Mesenchymal stem cell (in vitro differentiated cells and primary cell): ENCODE measurements at regions not wholly inside any gene's neighbourhood (a gene's known extent, or its start where the extent isn't known, plus 50 kb on each side); places are given as distances from the start of the nearest gene placed in this dataset.
A peak's percentile ranks its signal among the peaks of the same experiment; 100 is the strongest.

Experiments used
- DNase-seq: peaks from one replicate; pipeline ENCODE4 v3.0.0-alpha.2; 2013
- H2AFZ ChIP-seq: one replicate; pipeline ENCODE4 v1.6.1; 2013; ENCODE audit warnings: low read depth, mild to moderate bottlenecking, control low read depth, inconsistent platforms, low read length, moderate library complexity
- H2AK5ac ChIP-seq: 2 replicates; pipeline ENCODE4 v1.6.1; 2013; ENCODE audit warnings: low read length, moderate library complexity, mild to moderate bottlenecking, inconsistent platforms; ENCODE audit not compliant: severe bottlenecking
- H2BK120ac ChIP-seq: one replicate; pipeline ENCODE4 v1.6.1; 2013; ENCODE audit warnings: low read depth, mild to moderate bottlenecking, inconsistent platforms, low read length, moderate library complexity
- H2BK12ac ChIP-seq, 2 experiments: one replicate each; pipeline ENCODE4 v1.6.1; 2013; ENCODE audit warnings: inconsistent platforms in 2 of 2, low read length in 2 of 2, mild to moderate bottlenecking in 2 of 2, moderate library complexity in 2 of 2, control low read depth in 1 of 2
- H2BK15ac ChIP-seq: one replicate; pipeline ENCODE4 v1.6.1; 2013; ENCODE audit warnings: mild to moderate bottlenecking, low read depth, inconsistent platforms; ENCODE audit not compliant: poor library complexity, severe bottlenecking
- H2BK5ac ChIP-seq: 2 replicates; pipeline ENCODE4 v1.6.1; 2013; ENCODE audit warnings: low read depth, mild to moderate bottlenecking, low read length, control low read depth, inconsistent platforms; ENCODE audit not compliant: poor library complexity, severe bottlenecking
- H3K14ac ChIP-seq, 2 experiments: one replicate each; pipeline ENCODE4 v1.6.1; 2013; ENCODE audit warnings: inconsistent platforms in 2 of 2, low read length in 2 of 2, control low read depth in 1 of 2, mild to moderate bottlenecking in 1 of 2, moderate library complexity in 1 of 2
- H3K18ac ChIP-seq, 2 experiments: one replicate each; pipeline ENCODE4 v1.6.1; 2013; ENCODE audit warnings: inconsistent platforms in 2 of 2, low read length in 2 of 2, control low read depth in 1 of 2, low read depth in 1 of 2, mild to moderate bottlenecking in 1 of 2
- H3K23ac ChIP-seq, 2 experiments: one replicate each; pipeline ENCODE4 v1.6.1; 2013; ENCODE audit warnings: inconsistent platforms in 2 of 2, low read length in 2 of 2, mild to moderate bottlenecking in 2 of 2, moderate library complexity in 2 of 2, control low read depth in 1 of 2
- H3K27ac ChIP-seq: 2 replicates; pipeline ENCODE4 v1.5.1; 2013; ENCODE audit warnings: mild to moderate bottlenecking, moderate library complexity, low read length, control low read depth, inconsistent platforms; ENCODE audit not compliant: poor library complexity, severe bottlenecking
- H3K27me3 ChIP-seq, 2 experiments: 2 replicates each; pipeline versions ENCODE4 v1.6.1 to v1.7.0; 2013; ENCODE audit warnings: low read length in 2 of 2, mild to moderate bottlenecking in 2 of 2, moderate library complexity in 2 of 2, control low read depth in 1 of 2, inconsistent platforms in 1 of 2; ENCODE audit not compliant: control insufficient read depth in 1 of 2, insufficient read depth in 1 of 2
- H3K36me3 ChIP-seq, 2 experiments: 2 replicates each; pipeline versions ENCODE4 v1.6.1 to v1.7.0; 2013; ENCODE audit warnings: low read length in 2 of 2, control low read depth in 1 of 2, inconsistent platforms in 1 of 2, low read depth in 1 of 2, mild to moderate bottlenecking in 1 of 2; ENCODE audit not compliant: insufficient read depth in 2 of 2, control insufficient read depth in 1 of 2
- H3K4ac ChIP-seq, 2 experiments: one replicate each; pipeline ENCODE4 v1.6.1; 2013; ENCODE audit warnings: inconsistent platforms in 2 of 2, low read length in 2 of 2, mild to moderate bottlenecking in 2 of 2, moderate library complexity in 2 of 2, control low read depth in 1 of 2, low read depth in 1 of 2
- H3K4me1 ChIP-seq: 2 replicates; pipeline ENCODE4 v1.6.1; 2013; ENCODE audit warnings: low read depth, low read length, control low read depth; ENCODE audit not compliant: control insufficient read depth, insufficient read depth
- H3K4me2 ChIP-seq: 2 replicates; pipeline ENCODE4 v1.6.1; 2013; ENCODE audit warnings: low read length, mild to moderate bottlenecking, inconsistent platforms; ENCODE audit not compliant: poor library complexity, severe bottlenecking
- H3K4me3 ChIP-seq, 2 experiments: 2 replicates each; pipeline versions ENCODE4 v1.5.1 to v1.7.0; 2013; ENCODE audit warnings: low read length in 2 of 2, mild to moderate bottlenecking in 2 of 2, control low read depth in 1 of 2, low read depth in 1 of 2; ENCODE audit not compliant: insufficient read depth in 1 of 2
- H3K79me1 ChIP-seq: replicated peaks from 2 replicates; pipeline ENCODE4 v1.6.1; 2013; ENCODE audit warnings: mild to moderate bottlenecking, control low read depth, low read length, inconsistent platforms; ENCODE audit not compliant: poor library complexity, severe bottlenecking
- H3K9ac ChIP-seq: 2 replicates; pipeline ENCODE4 v1.7.0; 2013; ENCODE audit warnings: mild to moderate bottlenecking, low read length, moderate library complexity
- H3K9me3 ChIP-seq: 2 replicates; pipeline ENCODE4 v1.7.0; 2013; ENCODE audit warnings: mild to moderate bottlenecking, low read length; ENCODE audit not compliant: control insufficient read depth
- H4K8ac ChIP-seq: one replicate; pipeline ENCODE4 v1.6.1; 2013; ENCODE audit warnings: inconsistent platforms, mild to moderate bottlenecking, low read length, moderate library complexity
- H4K91ac ChIP-seq: one replicate; pipeline ENCODE4 v1.6.1; 2013; ENCODE audit warnings: mild to moderate bottlenecking, low read length, inconsistent platforms
- WGBS: methylation state at CpG from one replicate; pipeline ENCODE4 v1.1.7; 2013; ENCODE audit warnings: mixed read lengths; 5-methylcytosine and 5-hydroxymethylcytosine counted together

DNA sequence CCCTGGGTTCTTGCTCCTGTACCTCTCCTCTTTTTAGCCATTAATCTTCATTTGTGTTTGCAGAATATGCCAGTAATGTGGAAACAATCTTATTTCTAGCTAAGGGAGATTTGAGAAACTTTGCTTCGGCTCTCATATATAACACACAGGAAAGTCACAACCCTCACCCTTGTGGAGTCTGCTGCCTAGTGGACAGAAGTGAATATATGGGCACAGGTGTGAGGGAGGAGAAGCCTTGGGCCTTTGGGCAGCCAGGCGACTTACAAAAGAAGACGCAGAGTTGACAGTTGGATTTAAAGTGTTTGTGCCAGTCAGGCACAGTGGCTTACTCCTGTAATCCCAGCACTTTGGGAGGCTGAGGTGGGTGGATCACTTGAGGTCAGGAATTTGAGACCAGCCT, 181.8 kb upstream of the TBL1XR1 start:
- 97% methylated on average over 2 of the region's 3 CpGs for WGBS
- H3K4me3 ChIP-seq: no peak overlapping the region
- peaks cover 26% of the 10 kb centered on the region for H3K9me3 ChIP-seq
- H3K79me1 ChIP-seq: no peaks in the 10 kb centered on the region
- no peak overlapping the region for H3K14ac ChIP-seq
- H2AFZ ChIP-seq: no peak overlapping the region
- no peak overlapping the region for H4K91ac ChIP-seq
- DNase-seq: no peak
- no peak overlapping the region for H2AK5ac ChIP-seq
- H2BK120ac ChIP-seq: no peak overlapping the region
- no peak overlapping the region for H3K9ac ChIP-seq
- no peak overlapping the region for H3K4me2 ChIP-seq
- H2BK12ac ChIP-seq: no peak overlapping the region
- H2BK15ac ChIP-seq: no peak overlapping the region
- H3K36me3 ChIP-seq: no peaks in the 10 kb centered on the region
- no peak overlapping the region for H3K4ac ChIP-seq
- no peaks in the 10 kb centered on the region for H3K27me3 ChIP-seq
- H3K4me1 ChIP-seq: no peaks in the 10 kb centered on the region
- H4K8ac ChIP-seq: no peak overlapping the region
- H2BK5ac ChIP-seq: no peak overlapping the region
- H3K23ac ChIP-seq: no peak overlapping the region
- H3K18ac ChIP-seq: no peak overlapping the region
- H3K27ac ChIP-seq: no peak overlapping the region

DNA sequence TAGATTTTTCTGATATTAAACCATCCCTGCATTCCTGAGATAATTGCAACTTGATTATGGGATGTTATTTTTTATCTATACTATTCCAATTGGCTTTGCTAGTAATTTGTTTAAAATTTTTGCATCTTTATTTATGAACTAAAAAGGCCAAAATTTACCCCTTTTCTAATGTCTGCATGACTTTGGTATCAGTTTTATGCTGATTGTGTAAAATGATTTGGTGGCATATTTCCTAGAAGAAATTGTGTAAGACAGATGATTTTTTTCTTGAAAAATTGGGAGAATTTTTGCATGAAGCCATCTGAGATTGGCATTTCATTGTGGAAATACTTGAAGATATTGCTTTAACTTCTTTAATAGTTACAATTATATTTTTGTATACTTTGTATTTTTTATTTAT, 183.8 kb upstream of the TBL1XR1 start:
- Histone ChIP-seq H2AK5ac (no peak overlapping the region), H2BK5ac (no peak overlapping the region), H3K23ac (no peak overlapping the region), H3K27ac (no peak overlapping the region), H2BK15ac (no peak overlapping the region), H3K79me1 (no peaks in the 10 kb centered on the region), H3K18ac (no peak overlapping the region), H2BK120ac (no peak overlapping the region), H3K4me3 (no peak overlapping the region), H3K9me3 (peaks cover 26% of the 10 kb centered on the region), H2BK12ac (no peak overlapping the region), H3K4ac (no peak overlapping the region), H4K8ac (no peak overlapping the region), H4K91ac (no peak overlapping the region), H3K9ac (no peak overlapping the region), H3K4me2 (no peak overlapping the region), H3K14ac (no peak overlapping the region), H2AFZ (no peak overlapping the region), H3K36me3 (no peaks in the 10 kb centered on the region), H3K4me1 (no peaks in the 10 kb centered on the region), H3K27me3 (no peaks in the 10 kb centered on the region)
- DNase-seq: no peak

DNA sequence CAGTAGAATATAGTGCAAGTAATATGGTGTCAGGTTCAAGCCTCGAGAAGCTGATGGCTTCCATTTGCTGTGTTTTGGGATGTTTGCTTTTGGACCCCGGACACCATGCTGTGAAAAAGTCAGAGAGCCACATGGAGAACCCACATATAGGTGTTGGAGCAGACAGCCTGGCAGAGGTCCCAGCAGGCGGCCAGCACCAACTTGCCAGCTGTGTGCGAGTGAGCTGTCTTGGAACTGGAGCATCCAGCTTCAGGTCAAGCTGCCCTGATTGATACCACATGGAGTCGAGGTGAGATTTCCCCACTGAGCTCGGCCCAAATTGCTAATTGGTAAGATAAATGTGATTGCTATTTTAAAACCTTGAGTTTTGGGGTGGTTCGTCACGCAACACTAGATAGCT, 185.7 kb upstream of the TBL1XR1 start:
- Histone ChIP-seq H3K4ac (no peak overlapping the region), H2AFZ (no peak overlapping the region), H3K27ac (no peak overlapping the region), H3K27me3 (no peaks in the 10 kb centered on the region), H2BK120ac (no peak overlapping the region), H3K79me1 (no peaks in the 10 kb centered on the region), H4K91ac (no peak overlapping the region), H4K8ac (peak overlapping the region; percentile 42), H3K4me1 (no peaks in the 10 kb centered on the region), H3K36me3 (no peaks in the 10 kb centered on the region), H3K4me3 (no peak overlapping the region), H3K18ac (no peak overlapping the region), H3K4me2 (no peak overlapping the region), H3K23ac (no peak overlapping the region), H2BK5ac (no peak overlapping the region), H2BK12ac (no peak overlapping the region), H2AK5ac (no peak overlapping the region), H3K14ac (no peak overlapping the region), H2BK15ac (no peak overlapping the region), H3K9ac (no peak overlapping the region), H3K9me3 (peaks cover 26% of the 10 kb centered on the region)
- no peak for DNase-seq
- 96% methylated on average over 7 of the region's 8 CpGs for WGBS

DNA sequence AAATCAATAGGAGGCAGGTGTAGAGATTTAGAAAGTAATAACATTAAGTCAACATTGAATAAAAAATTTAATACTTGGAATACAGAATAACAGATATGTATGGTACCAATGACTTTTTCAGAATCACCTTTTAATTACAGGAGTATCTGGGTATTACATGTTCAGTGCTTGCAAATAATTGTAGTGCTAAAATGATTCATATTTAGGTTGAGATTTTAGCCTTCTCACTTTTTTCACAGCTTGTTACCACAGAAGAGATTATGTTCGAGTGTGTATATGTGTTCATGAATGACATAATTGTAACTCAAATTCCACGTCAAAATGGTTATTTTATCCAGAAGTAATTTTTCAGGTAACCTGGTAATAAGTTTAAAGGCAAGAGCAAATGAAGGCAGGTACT, 187.9 kb upstream of the TBL1XR1 start:
- Histone ChIP-seq H3K14ac (no peak overlapping the region), H4K8ac (no peak overlapping the region), H3K36me3 (no peaks in the 10 kb centered on the region), H2BK15ac (no peak overlapping the region), H3K4me3 (no peak overlapping the region), H3K4ac (no peak overlapping the region), H2AFZ (no peak overlapping the region), H3K79me1 (no peaks in the 10 kb centered on the region), H2BK120ac (no peak overlapping the region), H3K27ac (no peak overlapping the region), H2BK12ac (no peak overlapping the region), H3K9me3 (peaks cover 15% of the 10 kb centered on the region), H3K23ac (no peak overlapping the region), H2AK5ac (no peak overlapping the region), H3K4me1 (no peaks in the 10 kb centered on the region), H2BK5ac (no peak overlapping the region), H3K27me3 (no peaks in the 10 kb centered on the region), H3K18ac (no peak overlapping the region), H3K4me2 (no peak overlapping the region), H3K9ac (no peak overlapping the region), H4K91ac (no peak overlapping the region)
- WGBS: 100% methylated on average over 2 of the region's 2 CpGs
- no peak for DNase-seq
